Left lobe of liver (tissue), 2 donors: ENCODE measurements at regions not wholly inside any gene's neighbourhood (a gene's known extent, or its start where the extent isn't known, plus 50 kb on each side); places are given as distances from the start of the nearest gene placed in this dataset.
"Not testable (repeated sequence)": the region's sequence is repeated elsewhere in the genome, so short reads cannot be mapped to it uniquely, and the experiment has no call there.

Experiments
- ATAC-seq: fragments of 200-7000 bp; cut with Tn5 transposase; one replicate; pipeline ENCODE4 v1.9.1; 2020; ENCODE audit warnings: mild to moderate bottlenecking, moderate library complexity
- DNase-seq: peaks from one replicate; pipeline ENCODE4 v3.0.0-alpha.2; 2020; ENCODE audit warnings: low spot score
- donor health status: DM: no; HTN: no; CAD: no; lungs with moderate emphysema.
- donor health status: DM: no; HTN: yes; CAD: no.

GRCh38 chr3:125695688-125696087 is 100.4 kb upstream of the OSBPL11 start:
- no peak for DNase-seq
- ATAC-seq = no peak

- DNase-seq, ATAC-seq: not testable (repeated sequence)
Observed at GRCh38 chr3:125697126-125697525, 101.8 kb upstream of the OSBPL11 start.

DNA sequence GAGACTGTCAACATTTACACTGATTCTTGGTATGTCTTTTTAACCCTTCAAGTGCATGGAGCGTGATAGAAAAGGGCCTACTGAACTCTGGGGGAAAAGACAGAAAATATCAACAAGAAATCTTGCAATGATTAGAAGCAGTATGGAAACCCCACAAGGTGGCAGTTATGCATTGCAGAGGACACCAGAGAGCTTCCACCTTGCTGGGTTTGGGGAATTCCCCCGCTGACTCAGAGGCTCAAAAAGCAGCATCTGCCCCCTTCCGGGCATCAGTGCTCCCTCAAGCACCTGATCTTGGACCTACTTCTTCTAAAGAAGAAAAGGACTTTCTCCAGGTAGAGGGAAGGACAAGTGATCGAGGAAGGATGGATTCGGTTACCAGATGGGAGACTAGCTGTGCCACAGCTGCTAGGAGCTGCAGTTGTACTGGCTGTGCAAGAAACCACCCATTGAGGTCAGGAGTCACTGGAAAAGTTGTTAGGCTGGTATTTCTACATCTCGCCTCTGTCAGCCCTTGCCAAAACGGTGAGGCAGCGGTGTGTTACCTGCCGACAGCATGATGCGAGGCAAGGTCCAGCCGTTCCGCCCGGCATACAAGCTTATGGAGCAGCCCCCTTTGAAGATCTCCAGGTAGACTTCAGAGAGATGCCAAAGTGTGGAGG is 102.8 kb upstream of the OSBPL11 start:
- ATAC-seq, DNase-seq: not testable (repeated sequence)

DNA sequence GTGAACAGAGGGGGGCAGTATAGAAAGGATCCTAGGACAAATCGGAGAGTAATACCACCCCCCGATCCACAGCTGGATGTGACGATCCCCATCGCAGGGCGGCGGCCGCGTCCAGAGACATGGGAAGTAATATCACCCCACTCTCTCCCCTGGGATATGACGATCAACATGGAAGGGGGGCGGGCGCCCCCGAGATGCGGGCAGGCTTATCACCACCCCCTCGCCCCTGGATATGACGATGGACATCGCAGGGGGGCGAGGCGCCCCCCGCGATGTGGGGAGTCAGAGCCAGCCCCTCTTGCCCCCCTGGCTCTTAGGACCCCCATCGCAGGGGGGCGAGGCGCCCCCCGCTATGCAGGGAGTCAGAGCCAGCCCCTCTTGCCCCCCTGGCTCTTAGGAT is 120.4 kb upstream of the OSBPL11 start:
- ATAC-seq (no peak), DNase-seq (no peak)

DNA sequence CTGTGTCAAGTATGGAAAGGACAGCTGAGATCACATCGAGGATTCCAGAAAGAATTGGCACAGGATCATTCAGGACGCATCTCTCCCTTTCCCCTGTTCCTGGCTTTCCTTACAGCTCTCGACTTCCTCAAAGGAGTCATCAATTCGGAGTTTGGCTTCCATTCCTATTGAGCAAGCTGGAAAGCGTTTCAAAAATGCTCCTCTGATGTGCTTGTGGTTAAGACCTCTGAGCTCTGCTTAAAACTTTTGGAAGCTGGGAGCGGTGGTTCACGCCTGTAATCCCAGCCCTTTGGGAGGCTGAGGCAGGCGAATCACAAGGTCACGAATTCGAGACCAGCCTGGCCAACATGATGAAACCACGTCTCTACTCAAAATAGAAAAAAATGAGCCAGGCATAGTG is 136.9 kb upstream of the OSBPL11 start:
- DNase-seq, ATAC-seq: not testable (repeated sequence)

- not testable (repeated sequence) for DNase-seq, ATAC-seq
Observed at GRCh38 chr3:125741991-125742718, 146.9 kb upstream of the OSBPL11 start.

DNA sequence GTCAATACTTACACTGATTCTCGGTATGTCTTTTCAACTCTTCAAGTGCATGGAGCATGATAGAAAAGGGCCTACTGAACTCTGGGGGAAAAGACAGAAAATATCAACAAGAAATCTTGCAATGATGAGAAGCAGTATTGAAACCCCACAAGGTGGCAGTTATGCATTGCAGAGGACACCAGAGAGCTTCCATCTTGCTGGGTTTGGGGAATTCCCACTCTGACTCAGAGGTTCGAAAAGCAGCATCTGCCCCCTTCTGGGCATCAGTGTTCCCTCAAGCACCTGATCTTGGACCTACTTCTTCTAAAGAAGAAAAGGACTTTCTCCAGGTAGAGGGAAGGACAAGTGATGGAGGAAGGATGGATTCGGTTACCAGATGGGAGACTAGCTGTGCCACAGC is 147.5 kb upstream of the OSBPL11 start:
- not testable (repeated sequence) for DNase-seq
- ATAC-seq = peak; percentile 44

GRCh38 chr3:125757050-125757449 is 161.8 kb upstream of the OSBPL11 start:
- not testable (repeated sequence) for ATAC-seq, DNase-seq

GRCh38 chr3:125758641-125759130 is 163.4 kb upstream of the OSBPL11 start:
- ATAC-seq = not testable (repeated sequence)

DNA sequence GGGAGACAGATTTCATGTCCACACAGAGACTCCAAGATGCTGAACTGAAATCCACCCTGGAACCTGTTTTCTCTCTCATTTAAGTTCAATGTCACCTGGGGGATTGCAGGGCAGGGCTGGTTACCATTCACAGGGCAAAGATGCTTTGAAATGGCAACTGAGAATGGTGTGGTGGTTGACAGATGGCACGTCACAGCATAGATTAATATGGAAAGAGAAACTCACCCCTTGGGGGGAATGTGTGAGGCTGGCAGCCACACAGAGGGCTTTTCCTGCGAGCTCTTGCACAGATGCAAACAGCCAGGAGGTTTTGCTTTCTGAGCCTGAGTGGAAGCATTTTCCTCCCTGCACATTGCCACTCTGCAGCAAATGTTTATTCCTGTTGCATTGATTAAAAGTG is 167.3 kb upstream of the OSBPL11 start:
- DNase-seq, ATAC-seq: not testable (repeated sequence)

More at GRCh38 chr3:125758641-125759130, 163.4 kb upstream of the OSBPL11 start:
- not testable (repeated sequence) for DNase-seq

DNA sequence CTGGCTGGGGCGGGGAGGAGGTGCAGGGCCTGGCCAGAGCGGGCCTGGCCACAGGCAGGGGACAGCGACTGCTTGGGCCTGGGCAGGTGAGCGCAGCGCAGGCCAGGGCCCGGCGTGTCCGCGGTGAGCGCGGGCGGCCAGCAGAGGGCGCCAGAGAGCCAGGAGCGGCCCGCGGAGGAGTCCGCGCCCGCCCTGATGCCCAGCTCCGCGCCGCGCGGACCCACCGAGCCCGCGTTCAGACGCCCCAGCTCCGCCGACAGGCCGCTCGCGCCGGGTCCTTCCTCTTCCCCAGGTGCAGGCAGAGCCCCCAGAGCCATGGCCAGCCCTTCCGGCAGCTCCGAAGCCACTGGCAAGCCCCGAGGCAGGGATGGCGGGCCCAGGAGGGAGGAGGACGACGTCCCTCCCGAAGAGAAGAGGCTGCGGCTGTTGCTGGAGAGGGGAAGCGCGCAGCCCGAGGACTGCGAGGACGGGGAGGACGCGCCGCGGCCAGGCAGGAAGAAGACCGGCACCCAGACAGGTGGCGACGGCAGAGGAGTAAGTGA is 171.1 kb upstream of the OSBPL11 start:
- DNase-seq = peak; percentile 67
- ATAC-seq = peak; percentile 56

- DNase-seq, ATAC-seq: not testable (repeated sequence)
Observed at GRCh38 chr3:125766931-125767330, 171.6 kb upstream of the OSBPL11 start.

DNA sequence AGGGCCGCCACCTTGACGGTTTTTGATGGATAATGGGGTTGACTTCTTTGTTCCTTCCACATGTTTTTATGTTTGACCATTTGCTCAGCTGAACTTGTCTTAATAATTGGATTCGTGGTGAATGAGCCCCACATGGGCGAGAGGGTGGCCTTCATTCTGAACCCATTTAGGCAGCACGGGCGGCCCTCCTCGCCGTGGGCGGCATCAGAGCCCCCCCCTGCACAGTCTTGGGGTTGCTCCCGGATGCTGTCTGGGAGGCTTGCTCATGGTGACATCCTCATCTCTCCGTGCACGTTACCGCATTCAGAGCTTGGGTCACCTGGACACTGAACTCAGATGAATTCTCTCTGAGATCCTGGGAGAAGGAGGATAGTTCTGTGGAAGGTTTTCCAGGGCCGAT is 172.3 kb upstream of the OSBPL11 start:
- DNase-seq (no peak), ATAC-seq (no peak)

GRCh38 chr3:125768821-125769220 is 173.5 kb upstream of the OSBPL11 start:
- DNase-seq, ATAC-seq: not testable (repeated sequence)

DNA sequence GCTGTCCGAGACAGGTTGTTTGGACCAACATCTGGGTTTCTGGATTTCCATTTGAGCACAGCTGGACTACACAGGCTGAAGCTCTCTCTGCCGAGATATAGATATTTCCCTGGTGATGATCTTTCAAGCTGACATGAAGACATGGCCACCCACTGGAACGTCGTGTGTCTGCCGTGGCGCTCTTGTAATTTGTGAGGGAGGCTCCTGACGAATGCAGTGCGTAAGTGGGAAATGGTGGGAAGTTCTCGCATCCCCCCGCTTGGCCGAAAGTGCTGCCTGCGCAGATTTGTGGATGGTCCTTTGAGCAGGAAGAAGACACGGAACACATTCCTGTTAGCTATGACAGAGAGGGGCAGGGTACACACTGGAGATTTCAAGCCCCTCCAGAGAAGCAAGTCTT is 176.2 kb upstream of the OSBPL11 start:
- not testable (repeated sequence) for ATAC-seq

GRCh38 chr3:125774433-125775034 is 179.2 kb upstream of the OSBPL11 start:
- ATAC-seq, DNase-seq: not testable (repeated sequence)

More for the DNA sequence above, 176.2 kb upstream of the OSBPL11 start:
- not testable (repeated sequence) for DNase-seq

DNA sequence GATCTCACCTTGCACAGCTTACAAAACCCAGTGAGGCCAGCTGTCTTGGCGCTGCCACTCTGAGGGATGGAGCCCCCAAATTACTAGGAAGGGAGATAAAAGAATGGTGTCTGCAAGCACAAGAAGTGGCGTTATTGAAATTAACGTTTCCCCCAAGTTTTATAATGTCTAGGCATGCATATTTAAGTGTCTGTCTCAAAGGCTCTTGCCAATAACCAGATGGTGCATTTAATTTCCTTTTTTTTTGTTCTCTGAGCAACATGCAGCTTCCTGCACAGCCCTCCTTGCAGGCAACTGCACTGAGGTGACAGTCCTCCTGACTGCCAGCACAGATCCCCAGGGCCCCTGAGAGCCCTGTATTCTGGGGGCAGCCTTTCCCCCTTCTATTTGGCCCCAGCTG is 179.8 kb upstream of the OSBPL11 start:
- not testable (repeated sequence) for ATAC-seq

GRCh38 chr3:125775606-125776294 is 180.5 kb upstream of the OSBPL11 start:
- not testable (repeated sequence) for ATAC-seq, DNase-seq

More for the DNA sequence above, 179.8 kb upstream of the OSBPL11 start:
- not testable (repeated sequence) for DNase-seq

DNA sequence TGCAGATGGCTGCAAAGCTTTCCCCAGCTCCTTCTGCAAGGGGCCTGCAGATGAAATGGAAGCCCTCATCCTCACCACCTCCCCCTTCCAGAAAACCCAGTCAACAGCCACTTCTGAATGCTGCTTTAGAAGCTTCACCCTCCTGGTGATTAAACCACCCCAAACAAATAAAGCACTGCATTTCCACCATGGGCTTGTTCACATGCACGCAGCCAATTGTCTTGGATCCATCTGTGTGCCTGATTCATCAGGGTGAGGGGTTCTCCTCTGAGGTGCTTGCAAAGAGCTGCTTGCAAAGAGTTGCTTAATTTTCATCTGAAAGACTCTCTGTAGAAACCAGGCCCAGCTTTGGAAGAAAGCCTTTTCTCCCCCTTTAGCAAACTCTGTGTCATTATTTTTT is 184.0 kb upstream of the OSBPL11 start:
- ATAC-seq, DNase-seq: not testable (repeated sequence)

- ATAC-seq, DNase-seq: not testable (repeated sequence)
Observed at GRCh38 chr3:125779918-125780317, 184.6 kb upstream of the OSBPL11 start.
